Trophoblast cell (in vitro differentiated cells and primary cell): ENCODE measurements at regions not wholly inside any gene's neighbourhood (a gene's known extent, or its start where the extent isn't known, plus 50 kb on each side); places are given as distances from the start of the nearest gene placed in this dataset.

Source experiments
- DNase-seq, 2 donors: peaks; one replicate each; pipeline ENCODE4 v3.0.0-alpha.2; 2016
- H2AFZ ChIP-seq: 2 replicates; pipeline ENCODE4 v1.6.1; 2013; ENCODE audit warnings: low read length, moderate library complexity, mild to moderate bottlenecking; ENCODE audit not compliant: insufficient read depth, poor library complexity
- H2AK5ac ChIP-seq: 2 replicates; pipeline ENCODE4 v1.6.1; 2013; ENCODE audit warnings: mild to moderate bottlenecking, low read length
- H2BK120ac ChIP-seq: 2 replicates; pipeline ENCODE4 v1.6.1; 2013; ENCODE audit warnings: low read length, mild to moderate bottlenecking, moderate library complexity; ENCODE audit not compliant: insufficient read depth, poor library complexity
- H2BK12ac ChIP-seq: 2 replicates; pipeline ENCODE4 v1.6.1; 2013; ENCODE audit warnings: mild to moderate bottlenecking, low read length, moderate library complexity
- H2BK5ac ChIP-seq: 2 replicates; pipeline ENCODE4 v1.6.1; 2013; ENCODE audit warnings: low read length, low read depth, moderate library complexity, mild to moderate bottlenecking; ENCODE audit not compliant: poor library complexity
- H3K14ac ChIP-seq: 2 replicates; pipeline ENCODE4 v1.6.1; 2013; ENCODE audit warnings: mild to moderate bottlenecking, low read length
- H3K18ac ChIP-seq: 2 replicates; pipeline ENCODE4 v1.6.1; 2013; ENCODE audit warnings: mild to moderate bottlenecking, low read length
- H3K23ac ChIP-seq: 2 replicates; pipeline ENCODE4 v1.6.1; 2013; ENCODE audit warnings: low read length
- H3K27ac ChIP-seq: 2 replicates; pipeline ENCODE4 v1.5.1; 2013; ENCODE audit warnings: low read depth, mild to moderate bottlenecking, inconsistent platforms, low read length, moderate library complexity
- H3K27me3 ChIP-seq: 2 replicates; pipeline ENCODE4 v1.6.1; 2013; ENCODE audit warnings: inconsistent platforms, mild to moderate bottlenecking, low read length, moderate library complexity; ENCODE audit not compliant: insufficient read depth
- H3K36me3 ChIP-seq, 2 experiments: 1 replicate in 1 of 2; 2 replicates in 1 of 2; pipeline ENCODE4 v1.6.1; 2013; ENCODE audit warnings: low read length in 2 of 2, mild to moderate bottlenecking in 2 of 2, moderate library complexity in 1 of 2; ENCODE audit not compliant: insufficient read depth in 2 of 2, control insufficient read depth in 1 of 2
- H3K4ac ChIP-seq: 2 replicates; pipeline ENCODE4 v1.6.1; 2013; ENCODE audit warnings: low read depth, mild to moderate bottlenecking, low read length, moderate library complexity
- H3K4me1 ChIP-seq, 2 experiments: 1 replicate in 1 of 2; 2 replicates in 1 of 2; pipeline ENCODE4 v1.6.1; 2013; ENCODE audit warnings: low read length in 2 of 2, mild to moderate bottlenecking in 2 of 2, moderate library complexity in 1 of 2; ENCODE audit not compliant: insufficient read depth in 2 of 2, control insufficient read depth in 1 of 2
- H3K4me2 ChIP-seq: 2 replicates; pipeline ENCODE4 v1.6.1; 2013; ENCODE audit warnings: inconsistent platforms, mild to moderate bottlenecking, low read length, moderate library complexity
- H3K4me3 ChIP-seq: 2 replicates; pipeline ENCODE4 v1.5.1; 2013; ENCODE audit warnings: mild to moderate bottlenecking, low read depth, low read length, inconsistent platforms
- H3K79me1 ChIP-seq: one replicate; pipeline ENCODE4 v1.6.1; 2013; ENCODE audit warnings: low read length
- H3K79me2 ChIP-seq: 2 replicates; pipeline ENCODE4 v1.6.1; 2013; ENCODE audit warnings: low read length, mild to moderate bottlenecking; ENCODE audit not compliant: control insufficient read depth, insufficient read depth, poor library complexity
- H3K9ac ChIP-seq: 2 replicates; pipeline ENCODE4 v1.6.1; 2013; ENCODE audit warnings: mild to moderate bottlenecking, low read length
- H3K9me3 ChIP-seq: 2 replicates; pipeline ENCODE4 v1.6.1; 2013; ENCODE audit warnings: low read depth, mild to moderate bottlenecking, control low read depth, inconsistent platforms, low read length; ENCODE audit not compliant: insufficient read depth
- H4K12ac ChIP-seq: 2 replicates; pipeline ENCODE4 v1.6.1; 2013; ENCODE audit warnings: low read depth, mild to moderate bottlenecking, low read length, moderate library complexity
- H4K8ac ChIP-seq: 2 replicates; pipeline ENCODE4 v1.6.1; 2013; ENCODE audit warnings: low read depth, mild to moderate bottlenecking, low read length, moderate library complexity
- H4K91ac ChIP-seq: one replicate; pipeline ENCODE4 v1.6.1; 2013; ENCODE audit warnings: low read depth, mild to moderate bottlenecking, low read length, moderate library complexity
- WGBS: extraction: QIAGEN DNeasy Blood & Tissue Kit; methylation state at CpG from one replicate; pipeline ENCODE4 v1.1.7; 2013; ENCODE audit warnings: missing lambda C conversion rate; ENCODE audit not compliant: insufficient read length, insufficient coverage; ENCODE audit errors: extremely low coverage; 5-methylcytosine and 5-hydroxymethylcytosine counted together

GRCh38 chr2:150570712-150571111, 83.2 kb upstream of the RND3 start:
- Histone ChIP-seq H4K91ac (no peak overlapping the region), H4K12ac (no peak overlapping the region), H3K36me3 (no peaks in the 10 kb centered on the region), H3K23ac (no peak overlapping the region), H2BK12ac (no peak overlapping the region), H3K4me1 (peaks cover 0 to 2% of the 10 kb centered on the region in 2 experiments), H3K4ac (no peak overlapping the region), H3K14ac (no peak overlapping the region), H3K4me2 (no peak overlapping the region), H3K9me3 (no peaks in the 10 kb centered on the region), H3K79me1 (peaks cover 4% of the 10 kb centered on the region), H3K4me3 (no peak overlapping the region), H3K9ac (no peak overlapping the region), H3K27ac (no peak overlapping the region), H4K8ac (no peak overlapping the region), H2AK5ac (no peak overlapping the region), H2BK5ac (no peak overlapping the region), H3K18ac (no peak overlapping the region), H3K79me2 (no peaks in the 10 kb centered on the region), H2BK120ac (no peak overlapping the region), H2AFZ (no peak overlapping the region), H3K27me3 (no peaks in the 10 kb centered on the region)
- DNase-seq: peak in 1 of 2 donors; percentile 77
- no CpG with 5 or more reads among the region's 1 CpG for whole genome bisulfite sequencing

- Histone ChIP-seq H3K9me3 (no peaks in the 10 kb centered on the region), H2AFZ (no peak overlapping the region), H3K4me2 (no peak overlapping the region), H2BK120ac (peak overlapping the region; percentile 81), H4K12ac (no peak overlapping the region), H3K9ac (no peak overlapping the region), H3K23ac (no peak overlapping the region), H3K36me3 (no peaks in the 10 kb centered on the region), H2BK5ac (no peak overlapping the region), H3K4ac (no peak overlapping the region), H4K8ac (no peak overlapping the region), H3K79me1 (peaks cover 4% of the 10 kb centered on the region), H3K4me3 (no peak overlapping the region), H3K27me3 (no peaks in the 10 kb centered on the region), H2BK12ac (peak overlapping the region; percentile 69), H3K18ac (no peak overlapping the region), H3K4me1 (peaks cover 0 to 2% of the 10 kb centered on the region in 2 experiments), H3K79me2 (no peaks in the 10 kb centered on the region), H2AK5ac (no peak overlapping the region), H3K14ac (no peak overlapping the region), H3K27ac (no peak overlapping the region), H4K91ac (peak overlapping the region; percentile 20)
- DNase-seq: peak in 1 of 2 donors; percentile 6
- no CpG with 5 or more reads among the region's 4 CpGs for WGBS
These were observed 82.3 kb upstream of the RND3 start for GRCh38 chr2:150569761-150570160.

- no peaks in the 10 kb centered on the region for H3K27me3 ChIP-seq
- H3K9me3 ChIP-seq: no peaks in the 10 kb centered on the region
- no peak overlapping the region for H3K9ac ChIP-seq
- H3K27ac ChIP-seq: peak overlapping the region; percentile 54
- no peak overlapping the region for H3K4ac ChIP-seq
- no peak overlapping the region for H2BK120ac ChIP-seq
- H4K12ac ChIP-seq: no peak overlapping the region
- H3K23ac ChIP-seq: no peak overlapping the region
- H3K18ac ChIP-seq: no peak overlapping the region
- peaks cover 0 to 2% of the 10 kb centered on the region in 2 experiments for H3K4me1 ChIP-seq
- H4K8ac ChIP-seq: no peak overlapping the region
- H3K4me3 ChIP-seq: no peak overlapping the region
- peaks cover 4% of the 10 kb centered on the region for H3K79me1 ChIP-seq
- no peak overlapping the region for H3K14ac ChIP-seq
- H2BK5ac ChIP-seq: peak overlapping the region; percentile 46
- no peak overlapping the region for H4K91ac ChIP-seq
- no peaks in the 10 kb centered on the region for H3K36me3 ChIP-seq
- WGBS: no CpG with 5 or more reads among the region's 4 CpGs
- H3K4me2 ChIP-seq: no peak overlapping the region
- no peak overlapping the region for H2AFZ ChIP-seq
- no peak overlapping the region for H2AK5ac ChIP-seq
- no peaks in the 10 kb centered on the region for H3K79me2 ChIP-seq
- peak in 1 of 2 donors; percentile 25 for DNase-seq
- no peak overlapping the region for H2BK12ac ChIP-seq
These were observed 80.4 kb upstream of the RND3 start for GRCh38 chr2:150567771-150568301.

GRCh38 chr2:150566289-150566688, 78.8 kb upstream of the RND3 start:
- Histone ChIP-seq H3K18ac (no peak overlapping the region), H2AK5ac (no peak overlapping the region), H3K4me3 (no peak overlapping the region), H4K8ac (no peak overlapping the region), H3K27me3 (no peaks in the 10 kb centered on the region), H3K4ac (no peak overlapping the region), H3K9me3 (no peaks in the 10 kb centered on the region), H3K79me1 (peaks cover 4% of the 10 kb centered on the region), H3K79me2 (no peaks in the 10 kb centered on the region), H3K23ac (no peak overlapping the region), H3K9ac (no peak overlapping the region), H2BK12ac (no peak overlapping the region), H3K4me1 (peaks cover 0 to 2% of the 10 kb centered on the region in 2 experiments), H3K14ac (no peak overlapping the region), H3K27ac (no peak overlapping the region), H2BK120ac (no peak overlapping the region), H4K12ac (no peak overlapping the region), H2AFZ (no peak overlapping the region), H4K91ac (peak overlapping the region; percentile 4), H3K4me2 (no peak overlapping the region), H2BK5ac (no peak overlapping the region), H3K36me3 (no peaks in the 10 kb centered on the region)
- DNase-seq: no peak
- no CpG with 5 or more reads among the region's 3 CpGs for WGBS
